ENCODE measurements at regions not wholly inside any gene's neighbourhood (a gene's known extent, or its start where the extent isn't known, plus 50 kb on each side); places are given as distances from the start of the nearest gene placed in this dataset.

- CTCF ChIA-PET = no interaction called here
- intact Hi-C loops (cut with micrococcal nuclease; ENCODE audit: unreplicated experiment) = no loop called here
- no peak for DNase-seq
- Histone ChIP-seq H3F3A (ENCODE audit: insufficient read depth, low read depth) (no peaks in the 10 kb centered on the region), H3K9me3 (ENCODE audit: insufficient read depth, low read depth) (no peaks in the 10 kb centered on the region), H2AFZ (no peak overlapping the region), H3K36me3 (ENCODE audit: low read depth) (no peaks in the 10 kb centered on the region), H3K4me1 (replicated peaks; ENCODE audit: insufficient read depth) (no peaks in the 10 kb centered on the region), H3K4me2 (no peak overlapping the region), H3K4me3 (no peak overlapping the region), H3K27ac (no peak overlapping the region), H4K20me1 (ENCODE audit: insufficient read depth) (no peaks in the 10 kb centered on the region), H3K27me3 (ENCODE audit: insufficient read depth, low read depth) (no peaks in the 10 kb centered on the region), H3K9me2 (ENCODE audit: insufficient read depth) (no peaks in the 10 kb centered on the region), H3K79me2 (ENCODE audit: low read depth) (no peaks in the 10 kb centered on the region)
- TF ChIP-seq CTCF (conservative IDR thresholded peaks at IDR 0.05) (no peak), EZH2 (IDR thresholded peaks at IDR 0.05; ENCODE audit: low read depth) (no peak)
- no TSS peak for BruUV-seq (replicated peaks)
- POLR2A ChIA-PET (ENCODE audit: unreplicated experiment) = no interaction called here
Observed at GRCh38 chr1:118589238-118589846, 398.8 kb downstream of the TBX15 start.

GRCh38 chr1:118588566-118588965 is 399.6 kb downstream of the TBX15 start:
- H3K9me2 ChIP-seq (ENCODE audit: insufficient read depth) = no peaks in the 10 kb centered on the region
- no peak overlapping the region for H3K4me3 ChIP-seq
- H3K4me2 ChIP-seq = no peak overlapping the region
- H3K36me3 ChIP-seq (ENCODE audit: low read depth) = no peaks in the 10 kb centered on the region
- H3K79me2 ChIP-seq (ENCODE audit: low read depth) = no peaks in the 10 kb centered on the region
- ChIA-PET POLR2A (ENCODE audit: unreplicated experiment) (no interaction called here), CTCF (no interaction called here)
- no peaks in the 10 kb centered on the region for H3K4me1 ChIP-seq (replicated peaks; ENCODE audit: insufficient read depth)
- intact Hi-C loops (cut with micrococcal nuclease; ENCODE audit: unreplicated experiment) = no loop called here
- no peak for TF ChIP-seq EZH2 (IDR thresholded peaks at IDR 0.05; ENCODE audit: low read depth)
- no peak for TF ChIP-seq CTCF (conservative IDR thresholded peaks at IDR 0.05)
- no TSS peak for BruUV-seq (replicated peaks)
- no peak for DNase-seq
- H2AFZ ChIP-seq = no peak overlapping the region
- H4K20me1 ChIP-seq (ENCODE audit: insufficient read depth) = no peaks in the 10 kb centered on the region
- no peak overlapping the region for H3K27ac ChIP-seq
- H3K27me3 ChIP-seq (ENCODE audit: insufficient read depth, low read depth) = no peaks in the 10 kb centered on the region
- H3K9me3 ChIP-seq (ENCODE audit: insufficient read depth, low read depth) = no peaks in the 10 kb centered on the region
- no peaks in the 10 kb centered on the region for H3F3A ChIP-seq (ENCODE audit: insufficient read depth, low read depth)

- BruUV-seq (replicated peaks) = no TSS peak
- Histone ChIP-seq H3K4me3 (no peak overlapping the region), H3K9me3 (ENCODE audit: insufficient read depth, low read depth) (peaks cover 6% of the 10 kb centered on the region; the same call in 1 of the 2 replicates), H3K9me2 (ENCODE audit: insufficient read depth) (0 out of 2 replicates have a peak, but pooled peaks cover 4% of the 10 kb centered on the region), H3K4me2 (no peak overlapping the region), H3K4me1 (replicated peaks; ENCODE audit: insufficient read depth) (no peaks in the 10 kb centered on the region), H4K20me1 (ENCODE audit: insufficient read depth) (no peaks in the 10 kb centered on the region), H3K27me3 (ENCODE audit: insufficient read depth, low read depth) (no peaks in the 10 kb centered on the region), H2AFZ (no peak overlapping the region), H3F3A (ENCODE audit: insufficient read depth, low read depth) (no peaks in the 10 kb centered on the region), H3K27ac (no peak overlapping the region), H3K36me3 (ENCODE audit: low read depth) (no peaks in the 10 kb centered on the region), H3K79me2 (ENCODE audit: low read depth) (no peaks in the 10 kb centered on the region)
- no peak for DNase-seq
- intact Hi-C loops (cut with micrococcal nuclease; ENCODE audit: unreplicated experiment) = no loop called here
- TF ChIP-seq EZH2 (IDR thresholded peaks at IDR 0.05; ENCODE audit: low read depth) = no peak
- no peak for TF ChIP-seq CTCF (conservative IDR thresholded peaks at IDR 0.05)
- CTCF ChIA-PET = no interaction called here
- POLR2A ChIA-PET (ENCODE audit: unreplicated experiment) = no interaction called here
Observed at GRCh38 chr1:118578276-118578675, 393.2 kb upstream of the SPAG17 start.
